ENCODE measurements at regions not wholly inside any gene's neighbourhood (a gene's known extent, or its start where the extent isn't known, plus 50 kb on each side); places are given as distances from the start of the nearest gene placed in this dataset.

DNA sequence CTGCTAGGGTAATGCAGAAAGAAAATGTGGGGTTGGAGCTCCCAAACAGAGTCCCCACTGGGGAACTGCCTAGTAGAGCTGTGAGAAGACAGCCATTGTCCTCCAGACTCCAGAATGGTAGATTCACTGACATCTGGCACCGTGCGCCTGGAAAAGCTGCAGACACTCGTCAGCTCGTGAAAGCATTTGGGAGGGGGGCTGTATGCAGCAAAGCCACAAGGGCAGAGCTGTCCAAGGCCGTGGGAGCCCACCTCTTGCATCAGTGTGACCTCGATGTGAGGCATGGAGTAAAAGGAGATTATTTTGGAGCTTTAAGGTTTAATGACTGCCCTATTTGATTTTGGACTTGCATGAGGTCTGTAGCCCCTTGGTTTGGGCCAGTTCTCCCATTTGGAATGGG is 242.9 kb downstream of the VGLL3 start:
- H3K4me1 ChIP-seq = no peaks in the 10 kb centered on the region
- no peaks in the 10 kb centered on the region; the same call in 1 of the 2 replicates for H3K9me3 ChIP-seq
- H3K36me3 ChIP-seq = no peaks in the 10 kb centered on the region
- H3K4me3 ChIP-seq (ENCODE audit: low read depth, low read length) = no peak overlapping the region
- TF ChIP-seq, protein P1, sequence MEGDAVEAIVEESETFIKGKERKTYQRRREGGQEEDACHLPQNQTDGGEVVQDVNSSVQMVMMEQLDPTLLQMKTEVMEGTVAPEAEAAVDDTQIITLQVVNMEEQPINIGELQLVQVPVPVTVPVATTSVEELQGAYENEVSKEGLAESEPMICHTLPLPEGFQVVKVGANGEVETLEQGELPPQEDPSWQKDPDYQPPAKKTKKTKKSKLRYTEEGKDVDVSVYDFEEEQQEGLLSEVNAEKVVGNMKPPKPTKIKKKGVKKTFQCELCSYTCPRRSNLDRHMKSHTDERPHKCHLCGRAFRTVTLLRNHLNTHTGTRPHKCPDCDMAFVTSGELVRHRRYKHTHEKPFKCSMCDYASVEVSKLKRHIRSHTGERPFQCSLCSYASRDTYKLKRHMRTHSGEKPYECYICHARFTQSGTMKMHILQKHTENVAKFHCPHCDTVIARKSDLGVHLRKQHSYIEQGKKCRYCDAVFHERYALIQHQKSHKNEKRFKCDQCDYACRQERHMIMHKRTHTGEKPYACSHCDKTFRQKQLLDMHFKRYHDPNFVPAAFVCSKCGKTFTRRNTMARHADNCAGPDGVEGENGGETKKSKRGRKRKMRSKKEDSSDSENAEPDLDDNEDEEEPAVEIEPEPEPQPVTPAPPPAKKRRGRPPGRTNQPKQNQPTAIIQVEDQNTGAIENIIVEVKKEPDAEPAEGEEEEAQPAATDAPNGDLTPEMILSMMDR (IDR thresholded peaks at IDR 0.05; ENCODE audit: low read depth, low read length) = no peak
- H3K27me3 ChIP-seq = no peaks in the 10 kb centered on the region
- no peak for DNase-seq

GRCh38 chr3:86744051-86744450 is 246.9 kb downstream of the VGLL3 start:
- no peak for DNase-seq
- no peaks in the 10 kb centered on the region for H3K27me3 ChIP-seq
- no peaks in the 10 kb centered on the region for H3K36me3 ChIP-seq
- TF ChIP-seq, protein P1 (IDR thresholded peaks at IDR 0.05; ENCODE audit: low read depth, low read length) = no peak
- H3K4me3 ChIP-seq (ENCODE audit: low read depth, low read length) = no peak overlapping the region
- no peaks in the 10 kb centered on the region for H3K9me3 ChIP-seq
- H3K4me1 ChIP-seq = no peaks in the 10 kb centered on the region

DNA sequence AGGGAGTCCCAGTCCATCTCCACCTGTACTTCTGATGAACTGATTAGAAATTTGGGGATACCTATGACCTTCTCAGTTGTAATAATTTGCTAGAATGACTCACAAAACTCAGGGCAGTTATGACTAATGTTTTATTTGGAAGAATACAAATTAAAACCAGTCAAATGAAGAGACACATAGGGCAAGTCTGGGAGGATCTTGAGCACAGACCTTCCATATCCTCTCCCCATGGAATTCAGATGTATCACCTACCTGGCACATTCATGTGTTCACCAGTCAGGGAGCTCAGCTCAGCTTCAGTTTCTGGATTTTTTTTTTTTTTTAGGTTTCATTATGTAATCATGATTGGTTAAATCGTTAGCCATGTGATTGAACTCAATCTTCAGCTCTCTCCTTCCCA is 247.7 kb downstream of the VGLL3 start:
- TF ChIP-seq, protein P1 (IDR thresholded peaks at IDR 0.05; ENCODE audit: low read depth, low read length) = no peak

GRCh38 chr3:86740751-86741150 is 250.2 kb downstream of the VGLL3 start:
- Histone ChIP-seq H3K4me3 (ENCODE audit: low read depth, low read length) (no peak overlapping the region), H3K4me1 (no peaks in the 10 kb centered on the region), H3K9me3 (no peaks in the 10 kb centered on the region), H3K36me3 (no peaks in the 10 kb centered on the region), H3K27me3 (no peaks in the 10 kb centered on the region)
- TF ChIP-seq, protein P1 (IDR thresholded peaks at IDR 0.05; ENCODE audit: low read depth, low read length) = no peak
- DNase-seq = no peak

More for the DNA sequence above, 247.7 kb downstream of the VGLL3 start:
- H3K4me3 ChIP-seq (ENCODE audit: low read depth, low read length) = no peak overlapping the region
- H3K9me3 ChIP-seq = no peaks in the 10 kb centered on the region
- no peaks in the 10 kb centered on the region for H3K4me1 ChIP-seq
- H3K36me3 ChIP-seq = no peaks in the 10 kb centered on the region
- DNase-seq = no peak
- no peaks in the 10 kb centered on the region for H3K27me3 ChIP-seq

DNA sequence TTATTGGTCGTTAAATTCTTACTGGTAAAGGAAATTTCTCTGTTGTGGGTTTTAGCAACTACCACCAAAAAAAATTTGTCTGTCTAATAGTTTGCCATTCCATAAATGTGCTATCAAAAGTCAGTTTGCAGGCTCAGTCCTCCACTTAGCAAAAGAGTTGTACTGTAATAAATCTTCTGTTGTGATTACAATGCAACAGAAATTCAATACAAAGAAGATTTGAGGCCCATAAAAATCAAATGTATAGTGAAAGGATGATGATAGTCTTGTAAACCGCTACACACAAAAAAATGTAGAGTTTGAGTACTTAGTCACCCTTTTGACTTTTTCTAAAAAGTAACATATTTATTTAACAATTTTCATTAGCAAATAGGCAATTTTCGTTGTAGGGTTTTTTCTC is 251.7 kb downstream of the VGLL3 start:
- TF ChIP-seq, protein P1 (IDR thresholded peaks at IDR 0.05; ENCODE audit: low read depth, low read length) = no peak
- DNase-seq = no peak
- H3K27me3 ChIP-seq = peaks cover 8% of the 10 kb centered on the region; the same call in 1 of the 2 replicates
- no peaks in the 10 kb centered on the region for H3K4me1 ChIP-seq
- H3K4me3 ChIP-seq (ENCODE audit: low read depth, low read length) = no peak overlapping the region
- no peaks in the 10 kb centered on the region for H3K9me3 ChIP-seq
- H3K36me3 ChIP-seq = no peaks in the 10 kb centered on the region

- H3K4me1 ChIP-seq = no peaks in the 10 kb centered on the region
- H3K27me3 ChIP-seq = peaks cover 8% of the 10 kb centered on the region; the same call in 1 of the 2 replicates
- no peak overlapping the region for H3K4me3 ChIP-seq (ENCODE audit: low read depth, low read length)
- no peak for DNase-seq
- TF ChIP-seq, protein P1 (IDR thresholded peaks at IDR 0.05; ENCODE audit: low read depth, low read length) = no peak
- no peaks in the 10 kb centered on the region for H3K9me3 ChIP-seq
- no peaks in the 10 kb centered on the region for H3K36me3 ChIP-seq
Measured at GRCh38 chr3:86738684-86739083, 252.3 kb downstream of the VGLL3 start.
